Adrenal gland (tissue), 5 donors: ENCODE measurements at regions not wholly inside any gene's neighbourhood (a gene's known extent, or its start where the extent isn't known, plus 50 kb on each side); places are given as distances from the start of the nearest gene placed in this dataset.

Experiments
- CTCF ChIP-seq, 6 experiments: fragments of 450-650 bp in 4 of 6; fragments of 200-600 bp in 2 of 6; sonication (generic) in 1 of 6; IDR thresholded peaks; 1 replicate in 5 of 6; 2 replicates in 1 of 6; pipeline versions ENCODE4 v1.5.1 to v1.8.0; 2016 to 2021; ENCODE audit warnings: antibody characterized with exemption in 6 of 6, mild to moderate bottlenecking in 2 of 6, moderate library complexity in 1 of 6
- POLR2A ChIP-seq, 2 donors: fragments of 450-650 bp; IDR thresholded peaks; one replicate each; pipeline ENCODE4 v1.6.1; 2017; ENCODE audit warnings: antibody characterized with exemption in 2 of 2, mild to moderate bottlenecking in 2 of 2, moderate library complexity in 1 of 2
- donor health status: DM: no; HTN: no; CAD: no.

GRCh38 chr4:107243141-107243781 lies 207.1 kb upstream of the DKK2 start:
- no peak for TF ChIP-seq CTCF (IDR thresholded peaks at IDR 0.05)
- TF ChIP-seq POLR2A (IDR thresholded peaks at IDR 0.05), result no peak
